ENCODE measurements at regions not wholly inside any gene's neighbourhood (a gene's known extent, or its start where the extent isn't known, plus 50 kb on each side); places are given as distances from the start of the nearest gene placed in this dataset.
A peak's percentile ranks its signal among the peaks of the same experiment; 100 is the strongest.

DNA sequence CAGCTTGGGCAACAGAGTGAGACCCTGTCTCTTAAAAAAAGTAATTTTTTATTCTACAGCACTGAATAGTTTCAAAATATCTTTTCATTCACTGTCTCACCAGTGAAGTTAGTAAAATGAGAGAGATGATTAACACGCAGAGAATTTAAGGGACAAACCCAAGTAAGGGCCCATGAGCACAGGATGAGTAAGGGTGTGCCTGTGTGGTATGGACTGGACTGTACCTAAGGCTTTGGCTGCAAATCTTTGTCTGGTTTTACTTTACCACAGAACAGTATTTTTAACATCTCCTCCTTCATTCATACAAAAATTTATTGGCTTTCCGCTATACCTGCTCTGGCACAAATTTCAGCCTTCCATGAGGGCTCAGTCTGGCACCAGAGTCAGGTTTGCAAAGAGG is 433.3 kb downstream of the UTRN start:
- TF ChIP-seq, protein P1, sequence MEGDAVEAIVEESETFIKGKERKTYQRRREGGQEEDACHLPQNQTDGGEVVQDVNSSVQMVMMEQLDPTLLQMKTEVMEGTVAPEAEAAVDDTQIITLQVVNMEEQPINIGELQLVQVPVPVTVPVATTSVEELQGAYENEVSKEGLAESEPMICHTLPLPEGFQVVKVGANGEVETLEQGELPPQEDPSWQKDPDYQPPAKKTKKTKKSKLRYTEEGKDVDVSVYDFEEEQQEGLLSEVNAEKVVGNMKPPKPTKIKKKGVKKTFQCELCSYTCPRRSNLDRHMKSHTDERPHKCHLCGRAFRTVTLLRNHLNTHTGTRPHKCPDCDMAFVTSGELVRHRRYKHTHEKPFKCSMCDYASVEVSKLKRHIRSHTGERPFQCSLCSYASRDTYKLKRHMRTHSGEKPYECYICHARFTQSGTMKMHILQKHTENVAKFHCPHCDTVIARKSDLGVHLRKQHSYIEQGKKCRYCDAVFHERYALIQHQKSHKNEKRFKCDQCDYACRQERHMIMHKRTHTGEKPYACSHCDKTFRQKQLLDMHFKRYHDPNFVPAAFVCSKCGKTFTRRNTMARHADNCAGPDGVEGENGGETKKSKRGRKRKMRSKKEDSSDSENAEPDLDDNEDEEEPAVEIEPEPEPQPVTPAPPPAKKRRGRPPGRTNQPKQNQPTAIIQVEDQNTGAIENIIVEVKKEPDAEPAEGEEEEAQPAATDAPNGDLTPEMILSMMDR (IDR thresholded peaks at IDR 0.05; ENCODE audit: insufficient read depth, low read length): no peak
- H3K4me3 ChIP-seq (ENCODE audit: low read depth, low read length): no peak overlapping the region
- peak; percentile 11 for DNase-seq (ENCODE audit: low read depth)

DNA sequence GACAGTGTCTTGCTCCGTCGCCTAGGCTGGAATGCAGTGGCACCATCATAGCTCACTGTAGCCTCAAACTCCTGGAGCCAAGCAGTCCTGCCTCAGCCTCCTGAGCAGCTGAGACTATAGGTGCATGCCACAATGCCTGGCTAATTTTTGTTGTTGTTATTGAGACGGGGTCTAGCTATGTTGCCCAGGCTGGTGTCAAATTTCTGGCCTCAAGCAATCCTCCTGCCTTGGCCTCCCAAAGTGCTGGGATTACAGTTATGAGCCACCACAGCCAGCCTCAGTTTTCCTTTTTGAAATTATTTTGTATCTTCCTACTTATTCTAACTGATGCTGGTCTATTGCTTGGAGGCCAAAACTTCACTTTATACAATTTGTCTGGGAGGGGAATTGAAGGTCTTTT is 436.1 kb downstream of the UTRN start:
- no peak for DNase-seq (ENCODE audit: low read depth)
- TF ChIP-seq, protein P1 (IDR thresholded peaks at IDR 0.05; ENCODE audit: insufficient read depth, low read length): no peak
- H3K4me3 ChIP-seq (ENCODE audit: low read depth, low read length): no peak overlapping the region

GRCh38 chr6:144722154-144722737 is 437.1 kb downstream of the UTRN start:
- no peak overlapping the region for H3K4me3 ChIP-seq (ENCODE audit: low read depth, low read length)
- peak; percentile 5 for DNase-seq (ENCODE audit: low read depth)
- TF ChIP-seq, protein P1 (IDR thresholded peaks at IDR 0.05; ENCODE audit: insufficient read depth, low read length): no peak

GRCh38 chr6:144722925-144723324 is 437.8 kb downstream of the UTRN start:
- TF ChIP-seq, protein P1 (IDR thresholded peaks at IDR 0.05; ENCODE audit: insufficient read depth, low read length): no peak
- H3K4me3 ChIP-seq (ENCODE audit: low read depth, low read length): no peak overlapping the region
- no peak for DNase-seq (ENCODE audit: low read depth)

DNA sequence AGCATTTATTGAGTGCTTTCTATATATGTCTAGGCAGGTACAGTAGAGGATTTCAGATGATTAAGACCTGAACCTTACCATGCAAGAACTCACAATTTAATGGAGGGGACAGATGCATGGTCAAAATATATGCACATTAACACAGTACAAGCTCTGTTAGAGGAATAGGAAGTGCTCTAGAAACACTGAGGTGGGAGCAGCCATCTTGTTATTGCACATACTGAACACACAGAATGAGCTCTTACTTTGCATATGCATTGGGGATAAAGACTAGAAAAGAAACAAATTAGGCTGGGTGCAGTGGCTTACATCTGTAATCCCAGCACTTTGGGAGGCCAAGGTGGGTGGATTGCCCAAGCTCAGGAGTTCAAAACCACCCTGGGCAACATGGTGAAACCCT is 438.3 kb downstream of the UTRN start:
- TF ChIP-seq, protein P1 (IDR thresholded peaks at IDR 0.05; ENCODE audit: insufficient read depth, low read length): no peak
- no peak overlapping the region for H3K4me3 ChIP-seq (ENCODE audit: low read depth, low read length)
- no peak for DNase-seq (ENCODE audit: low read depth)

- no peak for DNase-seq (ENCODE audit: low read depth)
- TF ChIP-seq, protein P1 (IDR thresholded peaks at IDR 0.05; ENCODE audit: insufficient read depth, low read length): no peak
- no peak overlapping the region for H3K4me3 ChIP-seq (ENCODE audit: low read depth, low read length)
Measured at GRCh38 chr6:144724818-144725217, 439.7 kb downstream of the UTRN start.

Measured in fibroblast of the aortic adventitia (primary cell).